ENCODE measurements at regions not wholly inside any gene's neighbourhood (a gene's known extent, or its start where the extent isn't known, plus 50 kb on each side); places are given as distances from the start of the nearest gene placed in this dataset.
"Not testable (repeated sequence)": the region's sequence is repeated elsewhere in the genome, so short reads cannot be mapped to it uniquely, and the experiment has no call there.

DNA sequence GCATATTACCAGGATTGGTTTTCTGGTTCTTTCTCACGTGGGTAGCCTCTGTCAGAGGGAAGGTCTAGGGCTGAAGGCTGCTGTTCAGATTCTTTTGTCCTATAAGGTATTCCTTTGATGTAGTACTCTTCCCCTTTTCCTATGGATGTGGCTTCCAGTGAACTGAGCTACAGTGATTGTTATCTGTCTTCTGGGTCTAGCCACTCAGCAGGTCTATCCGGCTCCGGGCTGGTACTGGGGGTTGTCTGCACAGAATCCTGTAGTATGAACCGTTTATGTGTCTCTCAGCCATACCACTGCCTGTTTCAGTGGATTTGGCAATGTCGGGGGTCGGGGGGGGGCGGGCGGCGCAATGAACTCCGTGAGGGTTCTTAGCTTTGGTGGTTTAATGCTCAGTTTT is 84.5 kb upstream of the C10orf90 start:
- TF ChIP-seq, protein P1, sequence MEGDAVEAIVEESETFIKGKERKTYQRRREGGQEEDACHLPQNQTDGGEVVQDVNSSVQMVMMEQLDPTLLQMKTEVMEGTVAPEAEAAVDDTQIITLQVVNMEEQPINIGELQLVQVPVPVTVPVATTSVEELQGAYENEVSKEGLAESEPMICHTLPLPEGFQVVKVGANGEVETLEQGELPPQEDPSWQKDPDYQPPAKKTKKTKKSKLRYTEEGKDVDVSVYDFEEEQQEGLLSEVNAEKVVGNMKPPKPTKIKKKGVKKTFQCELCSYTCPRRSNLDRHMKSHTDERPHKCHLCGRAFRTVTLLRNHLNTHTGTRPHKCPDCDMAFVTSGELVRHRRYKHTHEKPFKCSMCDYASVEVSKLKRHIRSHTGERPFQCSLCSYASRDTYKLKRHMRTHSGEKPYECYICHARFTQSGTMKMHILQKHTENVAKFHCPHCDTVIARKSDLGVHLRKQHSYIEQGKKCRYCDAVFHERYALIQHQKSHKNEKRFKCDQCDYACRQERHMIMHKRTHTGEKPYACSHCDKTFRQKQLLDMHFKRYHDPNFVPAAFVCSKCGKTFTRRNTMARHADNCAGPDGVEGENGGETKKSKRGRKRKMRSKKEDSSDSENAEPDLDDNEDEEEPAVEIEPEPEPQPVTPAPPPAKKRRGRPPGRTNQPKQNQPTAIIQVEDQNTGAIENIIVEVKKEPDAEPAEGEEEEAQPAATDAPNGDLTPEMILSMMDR (IDR thresholded peaks at IDR 0.05; ENCODE audit: low read depth, low read length, missing control alignments), result no peak
- no peak overlapping the region for H3K4me3 ChIP-seq (ENCODE audit: low read depth, low read length)
- DNase-seq (ENCODE audit: low read depth), result no peak

- TF ChIP-seq, protein P1 (IDR thresholded peaks at IDR 0.05; ENCODE audit: low read depth, low read length, missing control alignments), result no peak
Observed at GRCh38 chr10:126758867-126759266, 88.4 kb upstream of the C10orf90 start.

GRCh38 chr10:126759531-126759930 is 89.0 kb upstream of the C10orf90 start:
- TF ChIP-seq, protein P1 (IDR thresholded peaks at IDR 0.05; ENCODE audit: low read depth, low read length, missing control alignments), result no peak
- no peak overlapping the region for H3K4me3 ChIP-seq (ENCODE audit: low read depth, low read length)
- DNase-seq (ENCODE audit: low read depth), result no peak

More at GRCh38 chr10:126758867-126759266, 88.4 kb upstream of the C10orf90 start:
- DNase-seq (ENCODE audit: low read depth), result no peak
- no peak overlapping the region for H3K4me3 ChIP-seq (ENCODE audit: low read depth, low read length)

- H3K4me3 ChIP-seq (ENCODE audit: low read depth, low read length); DNase-seq (ENCODE audit: low read depth): not testable (repeated sequence)
Observed at GRCh38 chr10:126766646-126767045, 96.2 kb upstream of the C10orf90 start.

DNA sequence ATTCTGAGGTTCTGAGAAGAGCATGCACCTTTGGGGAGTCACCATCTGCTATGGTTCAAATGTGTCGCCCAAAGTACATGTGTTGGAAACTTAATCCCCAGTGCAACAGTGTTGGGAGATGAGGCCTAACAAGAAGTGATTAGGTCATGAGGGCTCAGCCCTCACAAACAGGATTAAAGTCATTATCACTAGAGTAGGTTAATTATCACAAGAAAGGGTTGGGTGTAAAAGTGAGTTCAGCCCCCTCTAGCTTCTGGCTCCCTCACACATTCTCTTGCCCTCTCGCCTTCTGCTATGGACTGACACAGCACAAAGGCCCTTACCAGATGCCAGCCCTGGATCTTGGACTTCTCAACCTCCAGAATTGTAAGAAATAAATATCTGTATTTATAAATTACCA is 100.3 kb upstream of the C10orf90 start:
- TF ChIP-seq, protein P1 (IDR thresholded peaks at IDR 0.05; ENCODE audit: low read depth, low read length, missing control alignments), result no peak
- no peak overlapping the region for H3K4me3 ChIP-seq (ENCODE audit: low read depth, low read length)
- DNase-seq (ENCODE audit: low read depth), result no peak

DNA sequence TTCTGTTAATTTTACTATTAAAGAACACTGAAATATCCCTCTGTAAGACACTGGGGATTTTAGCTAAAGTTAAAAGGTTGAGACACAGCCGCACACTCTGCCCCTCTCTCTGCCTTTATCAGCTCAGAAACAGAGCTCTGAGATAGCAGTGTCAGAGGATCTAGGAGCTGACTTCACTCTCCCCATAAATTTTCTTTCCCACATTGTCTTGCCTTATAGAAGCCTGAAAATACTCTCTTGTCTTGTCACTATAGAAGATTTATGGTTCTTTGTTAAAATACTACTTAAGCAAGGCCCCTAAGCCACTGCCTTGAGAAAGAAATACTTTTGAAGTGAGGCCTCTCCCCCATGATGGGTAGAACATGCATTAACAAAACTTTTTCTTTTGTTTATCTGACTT is 105.7 kb upstream of the C10orf90 start:
- TF ChIP-seq, protein P1 (IDR thresholded peaks at IDR 0.05; ENCODE audit: low read depth, low read length, missing control alignments), result no peak
- no peak overlapping the region for H3K4me3 ChIP-seq (ENCODE audit: low read depth, low read length)
- DNase-seq (ENCODE audit: low read depth), result no peak

DNA sequence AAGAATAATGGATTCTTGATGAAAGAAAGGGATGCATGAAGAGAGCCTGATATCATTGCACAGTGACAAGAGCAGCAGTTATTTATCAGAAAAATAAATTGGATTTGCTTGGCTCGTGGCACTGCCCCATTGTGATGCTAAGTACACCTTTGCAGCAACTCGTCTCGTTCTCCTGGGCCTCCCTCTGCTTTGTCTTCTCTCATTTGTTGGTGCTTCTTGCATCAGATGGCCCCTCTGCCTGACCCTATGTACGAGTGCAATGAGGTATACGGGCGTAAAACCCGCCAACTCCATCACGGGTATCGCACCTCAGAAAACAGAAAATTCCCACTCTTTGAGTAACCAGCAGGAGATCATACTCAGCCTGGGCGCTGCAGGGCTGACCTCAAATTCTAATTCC is 107.2 kb upstream of the C10orf90 start:
- no peak for DNase-seq (ENCODE audit: low read depth)
- TF ChIP-seq, protein P1 (IDR thresholded peaks at IDR 0.05; ENCODE audit: low read depth, low read length, missing control alignments), result no peak
- H3K4me3 ChIP-seq (ENCODE audit: low read depth, low read length), result no peak overlapping the region
